ENCODE measurements at regions not wholly inside any gene's neighbourhood (a gene's known extent, or its start where the extent isn't known, plus 50 kb on each side); places are given as distances from the start of the nearest gene placed in this dataset.

- intact Hi-C loops (cut with micrococcal nuclease) = no loop called here
- Mint-ChIP-seq H3K4me1 (ENCODE audit: low read depth) (no peaks in the 10 kb centered on the region), H3K4me3 (no peak overlapping the region), H3K36me3 (no peaks in the 10 kb centered on the region), H3K27ac (no peak overlapping the region), H3K27me3 (no peaks in the 10 kb centered on the region), H3K9me3 (peaks cover 43% of the 10 kb centered on the region)
- POLR2A ChIA-PET = no interaction called here
- CTCF ChIA-PET = no interaction called here
- DNase-seq = no peak
Observed at GRCh38 chr14:25955772-25956171, 642.1 kb downstream of the NOVA1 start.

- Mint-ChIP-seq H3K36me3 (no peaks in the 10 kb centered on the region), H3K4me1 (ENCODE audit: low read depth) (no peaks in the 10 kb centered on the region), H3K4me3 (no peak overlapping the region), H3K27ac (no peak overlapping the region), H3K9me3 (peaks cover 47% of the 10 kb centered on the region), H3K27me3 (no peaks in the 10 kb centered on the region)
- no peak for DNase-seq
- POLR2A ChIA-PET = no interaction called here
- CTCF ChIA-PET = no interaction called here
- intact Hi-C loops (cut with micrococcal nuclease) = no loop called here
Observed at GRCh38 chr14:25953532-25954139, 644.2 kb downstream of the NOVA1 start.

GRCh38 chr14:25945746-25946145, 652.1 kb downstream of the NOVA1 start:
- Mint-ChIP-seq H3K36me3 (no peaks in the 10 kb centered on the region), H3K4me3 (no peak overlapping the region), H3K27me3 (no peaks in the 10 kb centered on the region), H3K9me3 (peaks cover 16% of the 10 kb centered on the region), H3K4me1 (ENCODE audit: low read depth) (no peaks in the 10 kb centered on the region), H3K27ac (no peak overlapping the region)
- intact Hi-C loops (cut with micrococcal nuclease) = no loop called here
- CTCF ChIA-PET = no interaction called here
- POLR2A ChIA-PET = no interaction called here
- no peak for DNase-seq

GRCh38 chr14:25944020-25944419, 653.8 kb downstream of the NOVA1 start:
- Mint-ChIP-seq H3K9me3 (peaks cover 11% of the 10 kb centered on the region), H3K36me3 (no peaks in the 10 kb centered on the region), H3K27me3 (no peaks in the 10 kb centered on the region), H3K4me3 (no peak overlapping the region), H3K4me1 (ENCODE audit: low read depth) (no peaks in the 10 kb centered on the region), H3K27ac (no peak overlapping the region)
- DNase-seq = no peak
- intact Hi-C loops (cut with micrococcal nuclease) = no loop called here
- ChIA-PET POLR2A (no interaction called here), CTCF (no interaction called here)

GRCh38 chr14:25943329-25943728, 654.5 kb downstream of the NOVA1 start:
- DNase-seq = no peak
- Mint-ChIP-seq H3K4me3 (no peak overlapping the region), H3K36me3 (no peaks in the 10 kb centered on the region), H3K9me3 (peaks cover 11% of the 10 kb centered on the region), H3K4me1 (ENCODE audit: low read depth) (no peaks in the 10 kb centered on the region), H3K27me3 (no peaks in the 10 kb centered on the region), H3K27ac (no peak overlapping the region)
- ChIA-PET POLR2A (no interaction called here), CTCF (no interaction called here)
- intact Hi-C loops (cut with micrococcal nuclease) = no loop called here

GRCh38 chr14:25942090-25942489, 655.7 kb downstream of the NOVA1 start:
- intact Hi-C loops (cut with micrococcal nuclease) = no loop called here
- Mint-ChIP-seq H3K27me3 (no peaks in the 10 kb centered on the region), H3K4me3 (no peak overlapping the region), H3K9me3 (peaks cover 11% of the 10 kb centered on the region), H3K4me1 (ENCODE audit: low read depth) (no peaks in the 10 kb centered on the region), H3K27ac (no peak overlapping the region), H3K36me3 (no peaks in the 10 kb centered on the region)
- CTCF ChIA-PET = no interaction called here
- POLR2A ChIA-PET = no interaction called here
- no peak for DNase-seq

- no peak for DNase-seq
- Mint-ChIP-seq H3K9me3 (peaks cover 7% of the 10 kb centered on the region), H3K4me3 (no peak overlapping the region), H3K36me3 (no peaks in the 10 kb centered on the region), H3K4me1 (ENCODE audit: low read depth) (no peaks in the 10 kb centered on the region), H3K27ac (no peak overlapping the region), H3K27me3 (no peaks in the 10 kb centered on the region)
- intact Hi-C loops (cut with micrococcal nuclease) = no loop called here
- ChIA-PET CTCF (no interaction called here), POLR2A (no interaction called here)
Observed at GRCh38 chr14:25933731-25934130, 664.1 kb downstream of the NOVA1 start.

- peaks cover 19% of the 10 kb centered on the region for H3K9me3 Mint-ChIP-seq
- POLR2A ChIA-PET = no interaction called here
- H3K27me3 Mint-ChIP-seq = no peaks in the 10 kb centered on the region
- H3K4me1 Mint-ChIP-seq (ENCODE audit: low read depth) = no peaks in the 10 kb centered on the region
- H3K27ac Mint-ChIP-seq = no peak overlapping the region
- H3K4me3 Mint-ChIP-seq = no peak overlapping the region
- CTCF ChIA-PET = no interaction called here
- intact Hi-C loops (cut with micrococcal nuclease) = no loop called here
- no peaks in the 10 kb centered on the region for H3K36me3 Mint-ChIP-seq
- no peak for DNase-seq
Observed at GRCh38 chr14:25929881-25930615, 667.8 kb downstream of the NOVA1 start.

GRCh38 chr14:25911831-25912230, 686.0 kb downstream of the NOVA1 start:
- Mint-ChIP-seq H3K4me3 (no peak overlapping the region), H3K36me3 (no peaks in the 10 kb centered on the region), H3K27ac (no peak overlapping the region)

GRCh38 chr14:25909045-25909747, 688.6 kb downstream of the NOVA1 start:
- intact Hi-C loops (cut with micrococcal nuclease) = no loop called here
- no peaks in the 10 kb centered on the region for H3K4me1 Mint-ChIP-seq (ENCODE audit: low read depth)
- H3K27me3 Mint-ChIP-seq = no peaks in the 10 kb centered on the region
- H3K36me3 Mint-ChIP-seq = no peaks in the 10 kb centered on the region
- CTCF ChIA-PET = no interaction called here
- H3K9me3 Mint-ChIP-seq = peaks cover 28% of the 10 kb centered on the region
- DNase-seq = no peak
- no peak overlapping the region for H3K27ac Mint-ChIP-seq
- no peak overlapping the region for H3K4me3 Mint-ChIP-seq
- POLR2A ChIA-PET = no interaction called here

More at GRCh38 chr14:25911831-25912230, 686.0 kb downstream of the NOVA1 start:
- CTCF ChIA-PET = no interaction called here
- H3K27me3 Mint-ChIP-seq = no peaks in the 10 kb centered on the region
- POLR2A ChIA-PET = no interaction called here
- peaks cover 27% of the 10 kb centered on the region for H3K9me3 Mint-ChIP-seq
- intact Hi-C loops (cut with micrococcal nuclease) = no loop called here
- H3K4me1 Mint-ChIP-seq (ENCODE audit: low read depth) = no peaks in the 10 kb centered on the region
- DNase-seq = no peak

DNA sequence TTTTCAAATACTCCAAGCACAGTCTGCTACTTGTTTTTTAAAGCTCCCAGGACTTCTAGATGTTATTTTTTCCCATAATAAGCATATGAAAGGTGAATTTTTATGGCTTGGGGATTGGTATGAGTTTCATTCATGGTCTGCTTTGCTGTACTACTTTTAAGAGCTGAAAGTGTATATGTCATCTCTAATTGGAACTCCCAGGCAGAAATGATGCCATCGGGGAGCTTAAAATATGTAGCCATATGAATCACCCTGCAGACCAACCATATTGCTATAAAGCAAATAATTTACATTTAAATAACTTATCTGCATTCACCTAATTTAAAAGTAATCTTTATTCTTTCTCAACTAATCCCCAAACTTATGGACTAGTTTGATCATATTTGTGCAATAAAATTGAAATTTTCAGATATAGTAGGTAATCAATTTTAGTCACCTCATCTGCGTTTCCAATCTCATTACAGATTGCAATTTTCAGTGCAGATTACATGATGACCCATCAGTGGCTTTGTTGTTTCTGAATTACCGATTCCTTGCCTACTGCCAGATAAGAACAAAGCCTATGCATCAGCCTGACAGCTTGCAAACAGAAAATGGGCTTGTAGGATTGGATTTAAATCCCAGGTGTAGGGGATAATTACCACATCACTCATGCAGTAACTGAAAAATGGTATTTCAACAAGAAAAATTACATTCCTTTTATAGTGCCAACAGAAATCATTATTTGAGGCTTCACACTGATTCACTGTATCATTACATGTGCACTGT, 689.4 kb downstream of the NOVA1 start:
- intact Hi-C loops (cut with micrococcal nuclease) = no loop called here
- DNase-seq = no peak
- H3K4me3 Mint-ChIP-seq = no peak overlapping the region
- H3K4me1 Mint-ChIP-seq (ENCODE audit: low read depth) = no peaks in the 10 kb centered on the region
- H3K27me3 Mint-ChIP-seq = no peaks in the 10 kb centered on the region
- ChIA-PET POLR2A (no interaction called here), CTCF (no interaction called here)
- H3K9me3 Mint-ChIP-seq = peaks cover 28% of the 10 kb centered on the region
- no peak overlapping the region for H3K27ac Mint-ChIP-seq
- H3K36me3 Mint-ChIP-seq = no peaks in the 10 kb centered on the region

- no peaks in the 10 kb centered on the region for H3K36me3 Mint-ChIP-seq
- H3K4me3 Mint-ChIP-seq = no peak overlapping the region
- CTCF ChIA-PET = no interaction called here
- H3K27ac Mint-ChIP-seq = no peak overlapping the region
- POLR2A ChIA-PET = no interaction called here
- H3K9me3 Mint-ChIP-seq = peaks cover 17% of the 10 kb centered on the region
- no peaks in the 10 kb centered on the region for H3K27me3 Mint-ChIP-seq
- H3K4me1 Mint-ChIP-seq (ENCODE audit: low read depth) = no peaks in the 10 kb centered on the region
- intact Hi-C loops (cut with micrococcal nuclease) = no loop called here
- no peak for DNase-seq
Observed at GRCh38 chr14:25904446-25904845, 693.4 kb downstream of the NOVA1 start.

Measured in activated CD4-positive, alpha-beta memory T cell treated with anti-CD3 and anti-CD28 coated beads for 36 hours (primary cell).